HepG2 (cell line): ENCODE measurements at regions not wholly inside any gene's neighbourhood (a gene's known extent, or its start where the extent isn't known, plus 50 kb on each side); places are given as distances from the start of the nearest gene placed in this dataset.

Experiments
- ARID5B ChIP-seq: IDR thresholded peaks from 2 replicates; pipeline ENCODE4 v1.4.0; 2020; ENCODE audit warnings: mild to moderate bottlenecking, missing genetic modification reagents
- ELF3 ChIP-seq: IDR thresholded peaks from 2 replicates; pipeline ENCODE4 v1.6.1; 2016; ENCODE audit warnings: missing genetic modification reagents, missing compliant biosample characterization
- HNF4G ChIP-seq, 2 experiments: sonication (generic) in 1 of 2; formaldehyde crosslinking in 1 of 2; IDR thresholded peaks; 2 replicates each; pipeline versions ENCODE4 v1.4.0 to v1.6.1; 2011 to 2020; ENCODE audit warnings: borderline replicate concordance in 2 of 2, low read depth in 2 of 2, mild to moderate bottlenecking in 2 of 2, low read length in 1 of 2, missing genetic modification reagents in 1 of 2, moderate library complexity in 1 of 2
- PPARG ChIP-seq: conservative IDR thresholded peaks from 2 replicates; pipeline ENCODE4 v1.6.1; 2016; ENCODE audit warnings: missing biosample characterization, missing genetic modification reagents
- SOX13 ChIP-seq, 3 experiments: fragments of 450-650 bp in 1 of 3; sonication (generic) in 1 of 3; formaldehyde crosslinking in 1 of 3; IDR thresholded peaks in 2 of 3; conservative IDR thresholded peaks in 1 of 3; 2 replicates each; pipeline versions ENCODE4 v1.5.0 to v1.6.1; 2016 to 2020; ENCODE audit warnings: antibody characterized with exemption in 1 of 3, mild to moderate bottlenecking in 1 of 3, missing compliant biosample characterization in 1 of 3, missing genetic modification reagents in 1 of 3, moderate library complexity in 1 of 3
- SOX6 ChIP-seq, 2 experiments: fragments of 450-650 bp in 1 of 2; sonication (generic) in 1 of 2; formaldehyde crosslinking in 1 of 2; IDR thresholded peaks; 2 replicates each; pipeline versions ENCODE4 v1.4.0 to v1.6.1; 2017 to 2020; ENCODE audit warnings: antibody characterized with exemption in 1 of 2, mild to moderate bottlenecking in 1 of 2, missing genetic modification reagents in 1 of 2
- TFDP1 ChIP-seq: IDR thresholded peaks from 2 replicates; pipeline ENCODE4 v1.6.1; 2016; ENCODE audit warnings: missing compliant biosample characterization, missing genetic modification reagents, borderline replicate concordance
- ZNF792 ChIP-seq: IDR thresholded peaks from 2 replicates; pipeline ENCODE4 v1.6.1; 2016

- TF ChIP-seq ELF3 (CRISPR knock-in tag) (0 out of 2 replicates have a peak, but pooled peaks have one; percentile 19), ARID5B (peak; percentile 29; the same call in 1 of the 2 replicates), ZNF792 (CRISPR knock-in tag) (no peak), TFDP1 (CRISPR knock-in tag) (0 out of 2 replicates have a peak, but pooled peaks have one; percentile 6), SOX6 (IDR thresholded peaks at IDR 0.05) (no peak), SOX6 (CRISPR knock-in tag; IDR thresholded peaks at IDR 0.05) (peak; percentile 75), PPARG (CRISPR knock-in tag) (0 out of 2 replicates have a peak, but pooled peaks have one; percentile 47), HNF4G (IDR thresholded peaks at IDR 0.05; ENCODE audit: borderline replicate concordance, low read depth, low read length) (0 out of 2 replicates have a peak, but pooled peaks have one; percentile 16), HNF4G (CRISPR knock-in tag; IDR thresholded peaks at IDR 0.05; ENCODE audit: borderline replicate concordance, low read depth) (no peak), SOX13 (IDR thresholded peaks at IDR 0.05) (0 out of 2 replicates have a peak, but pooled peaks have one; percentile 20), SOX13 (CRISPR knock-in tag; conservative IDR thresholded peaks at IDR 0.05 in 1 of 2, IDR thresholded peaks at IDR 0.05 in 1 of 2) (peak in 1 of 2 experiments; percentile 66; a peak in 1 of 4 replicates)
These were observed 297.3 kb upstream of the PROK2 start (continued) for GRCh38 chr3:72082186-72082715.
